ENCODE measurements at regions not wholly inside any gene's neighbourhood (a gene's known extent, or its start where the extent isn't known, plus 50 kb on each side); places are given as distances from the start of the nearest gene placed in this dataset.
"Not testable (repeated sequence)": the region's sequence is repeated elsewhere in the genome, so short reads cannot be mapped to it uniquely, and the experiment has no call there.

- TF ChIP-seq POLR2A (IDR thresholded peaks at IDR 0.05; ENCODE audit: low read length); GATA1 (IDR thresholded peaks at IDR 0.05; ENCODE audit: low read depth, low read length): not testable (repeated sequence)
These were observed 206.4 kb upstream of the TP53TG3 start for GRCh38 chr16:32882328-32882857.
